ENCODE measurements at regions not wholly inside any gene's neighbourhood (a gene's known extent, or its start where the extent isn't known, plus 50 kb on each side); places are given as distances from the start of the nearest gene placed in this dataset.
"Not testable (repeated sequence)": the region's sequence is repeated elsewhere in the genome, so short reads cannot be mapped to it uniquely, and the experiment has no call there.

DNA sequence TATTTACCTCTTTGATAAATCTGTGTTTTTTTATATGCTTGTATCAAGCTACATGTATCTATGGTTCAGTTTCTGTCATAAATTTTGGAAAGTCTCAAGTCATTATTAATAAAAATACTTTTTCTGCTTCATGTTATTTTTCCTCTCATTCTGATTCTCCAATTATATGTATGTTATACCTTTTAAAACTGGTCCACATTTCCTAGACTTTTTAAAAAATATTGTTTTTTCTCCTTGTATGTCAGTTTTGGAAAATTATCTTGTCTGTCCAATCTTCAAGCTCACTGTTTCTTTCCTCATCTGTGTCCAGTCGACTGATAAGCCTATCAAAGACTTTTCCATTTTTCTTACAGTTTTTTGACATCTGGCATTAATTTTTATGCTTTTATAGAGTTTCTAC lies 253.4 kb downstream of the ASXL3 start:
- DNase-seq (ENCODE audit: low spot score), result no peak
- intact Hi-C loops (cut with DNase I), result no loop called here

DNA sequence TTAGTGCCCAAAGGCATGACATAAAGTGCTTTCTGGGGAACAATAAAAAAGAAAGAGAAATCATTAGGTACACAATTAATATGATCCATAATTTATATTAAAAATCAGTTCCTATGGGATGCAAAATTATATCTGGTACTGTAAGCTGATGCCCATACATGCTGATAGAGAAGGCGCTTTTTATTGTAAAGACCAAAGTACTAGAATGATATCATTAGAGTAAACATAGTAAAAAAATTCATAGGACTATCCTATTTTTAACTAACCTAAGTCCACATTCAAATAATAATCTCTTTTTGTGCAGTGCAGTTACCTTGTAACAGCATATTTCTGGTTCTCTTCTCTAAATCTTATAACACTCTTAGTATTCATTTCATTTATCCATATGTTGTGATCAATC lies 252.2 kb downstream of the ASXL3 start:
- DNase-seq (ENCODE audit: low spot score), result no peak
- intact Hi-C loops (cut with DNase I), result no loop called here

GRCh38 chr18:33828949-33829348 lies 250.9 kb downstream of the ASXL3 start:
- intact Hi-C loops (cut with DNase I), result no loop called here
- DNase-seq (ENCODE audit: low spot score), result no peak

- no peak for DNase-seq (ENCODE audit: low spot score)
- intact Hi-C loops (cut with DNase I), result no loop called here
Observed at GRCh38 chr18:33826151-33826550, 248.1 kb downstream of the ASXL3 start.

DNA sequence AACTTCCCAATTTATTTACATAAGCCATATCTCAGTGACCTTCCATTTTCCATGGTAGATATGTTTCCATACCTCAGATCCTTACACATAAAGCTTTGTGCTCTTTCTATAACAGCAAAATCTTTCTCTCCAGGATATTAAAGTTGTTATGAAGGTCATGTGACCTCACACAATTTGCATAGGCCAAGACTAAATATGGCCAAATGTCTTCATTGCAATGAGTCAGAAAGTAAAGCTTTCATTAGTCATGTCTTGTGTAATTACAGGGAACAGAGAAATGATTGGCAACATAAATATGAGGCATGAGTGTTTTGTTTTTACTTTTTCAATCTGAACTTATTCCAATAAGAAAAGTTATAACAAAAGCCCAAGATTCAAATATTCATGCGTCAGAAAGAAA lies 243.5 kb downstream of the ASXL3 start:
- DNase-seq (ENCODE audit: low spot score), result no peak
- intact Hi-C loops (cut with DNase I), result no loop called here

- intact Hi-C loops (cut with DNase I), result no loop called here
- no peak for DNase-seq (ENCODE audit: low spot score)
Observed at GRCh38 chr18:33820517-33821371, 242.7 kb downstream of the ASXL3 start.

DNA sequence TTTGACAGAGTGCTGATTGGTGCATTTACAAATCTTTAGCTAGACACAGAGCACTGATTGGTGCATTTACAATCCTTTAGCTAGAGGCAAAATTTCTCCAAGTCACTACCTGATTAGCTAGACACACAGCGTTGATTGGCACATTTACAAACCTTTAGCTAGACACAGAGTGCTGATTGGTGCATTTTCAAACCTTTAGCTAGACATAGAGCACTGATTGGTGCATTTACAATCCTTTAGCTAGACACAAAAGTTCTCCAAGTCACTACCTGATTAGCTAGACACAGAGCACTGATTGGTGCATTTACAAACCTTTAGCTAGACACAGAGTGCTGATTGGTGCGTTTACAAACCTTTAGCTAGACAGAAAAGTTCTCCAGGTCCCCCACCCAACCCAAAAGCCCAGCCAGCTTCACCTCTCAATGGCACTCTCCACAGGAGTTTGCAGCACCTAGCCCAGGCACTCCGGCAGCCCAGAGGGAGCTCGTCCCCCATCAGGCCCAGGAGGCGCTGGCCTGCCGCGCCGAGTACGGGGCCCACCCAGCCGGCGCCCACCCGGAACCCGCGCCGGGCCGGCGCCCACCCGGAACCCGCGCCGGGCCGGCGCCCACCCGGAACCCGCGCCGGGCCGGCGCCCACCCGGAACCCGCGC lies 241.8 kb downstream of the ASXL3 start:
- intact Hi-C loops (cut with DNase I); DNase-seq (ENCODE audit: low spot score): not testable (repeated sequence)

- no peak for DNase-seq (ENCODE audit: low spot score)
- intact Hi-C loops (cut with DNase I), result no loop called here
Observed at GRCh38 chr18:33818145-33818544, 240.1 kb downstream of the ASXL3 start.

- no peak for DNase-seq (ENCODE audit: low spot score)
- intact Hi-C loops (cut with DNase I), result no loop called here
Observed at GRCh38 chr18:33817096-33817495, 239.1 kb downstream of the ASXL3 start.

DNA sequence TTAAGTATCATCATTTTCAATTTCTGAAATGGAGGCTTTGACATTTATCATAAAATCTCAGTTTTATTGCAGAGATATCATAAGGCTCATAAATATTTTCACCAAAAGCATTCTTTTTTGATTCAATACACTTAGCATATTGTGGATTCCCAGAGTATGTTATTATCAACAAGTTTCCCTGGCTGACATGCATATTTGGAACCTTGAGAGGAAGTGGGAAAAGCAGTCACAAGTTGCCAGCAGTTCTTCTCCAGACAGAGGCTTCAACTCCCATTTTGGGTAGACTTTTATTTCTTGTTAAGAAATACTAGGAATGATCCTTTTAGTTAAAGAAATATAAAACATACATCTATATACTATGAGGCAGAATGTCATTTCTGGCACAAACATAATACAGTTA lies 236.5 kb downstream of the ASXL3 start:
- intact Hi-C loops (cut with DNase I), result no loop called here

DNA sequence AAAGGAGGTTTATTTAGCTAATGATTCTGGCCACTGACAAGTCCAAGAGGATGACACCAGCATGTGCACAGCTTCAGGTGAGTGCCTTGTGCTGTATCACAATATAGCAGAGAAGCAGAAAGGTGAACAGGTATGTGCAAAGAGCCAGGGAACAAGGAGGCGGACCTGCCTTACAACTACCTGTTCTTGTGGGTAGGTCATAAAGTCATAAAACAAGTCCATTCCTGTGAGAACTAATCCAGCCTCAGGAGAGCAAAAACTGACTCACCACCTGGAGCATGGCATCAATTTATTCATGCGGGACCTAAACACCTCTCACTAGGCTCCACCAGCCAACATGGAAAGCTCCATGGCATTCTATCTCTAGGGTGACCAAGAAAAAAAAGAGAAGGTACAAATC lies 234.2 kb downstream of the ASXL3 start:
- no peak for DNase-seq (ENCODE audit: low spot score)
- intact Hi-C loops (cut with DNase I), result no loop called here

More for the DNA sequence above, 236.5 kb downstream of the ASXL3 start:
- no peak for DNase-seq (ENCODE audit: low spot score)

DNA sequence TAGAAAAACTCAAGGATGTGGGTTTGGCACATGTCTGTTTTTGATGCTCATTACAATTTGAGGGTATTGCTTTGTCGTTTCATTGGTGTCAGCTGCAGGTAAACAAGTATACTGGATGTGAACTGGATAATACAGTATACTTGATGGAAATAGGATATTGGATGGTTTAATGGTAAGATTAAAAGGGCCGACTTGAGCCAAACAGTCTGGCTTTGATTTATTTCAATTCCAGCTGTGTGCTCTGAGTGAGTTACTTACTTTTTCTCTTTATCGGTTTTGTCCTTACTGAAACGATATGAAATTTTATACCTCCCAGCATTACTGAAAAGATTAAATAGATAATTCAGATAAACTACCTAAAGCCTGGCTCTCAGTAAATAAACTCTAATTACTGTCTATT lies 227.6 kb downstream of the ASXL3 start:
- intact Hi-C loops (cut with DNase I), result no loop called here
- DNase-seq (ENCODE audit: low spot score), result no peak

- DNase-seq (ENCODE audit: low spot score), result no peak
Observed at GRCh38 chr18:33804258-33804657, 226.2 kb downstream of the ASXL3 start.

GRCh38 chr18:33803636-33804035 lies 225.6 kb downstream of the ASXL3 start:
- DNase-seq (ENCODE audit: low spot score), result no peak

More at GRCh38 chr18:33804258-33804657, 226.2 kb downstream of the ASXL3 start:
- intact Hi-C loops (cut with DNase I), result no loop called here

GRCh38 chr18:33802955-33803354 lies 224.9 kb downstream of the ASXL3 start:
- intact Hi-C loops (cut with DNase I), result no loop called here

More at GRCh38 chr18:33803636-33804035, 225.6 kb downstream of the ASXL3 start:
- intact Hi-C loops (cut with DNase I), result no loop called here

More at GRCh38 chr18:33802955-33803354, 224.9 kb downstream of the ASXL3 start:
- no peak for DNase-seq (ENCODE audit: low spot score)

All from cardiac septum (tissue), 1 donor.